Nephron (organoid): ENCODE measurements at regions not wholly inside any gene's neighbourhood (a gene's known extent, or its start where the extent isn't known, plus 50 kb on each side); places are given as distances from the start of the nearest gene placed in this dataset.
"Not testable (repeated sequence)": the region's sequence is repeated elsewhere in the genome, so short reads cannot be mapped to it uniquely, and the experiment has no call there.

Experiments used
- H3K27ac Mint-ChIP-seq, 3 experiments: 2 replicates each; pipeline ENCODE4 v1.8.0; 2020; ENCODE audit warnings: mixed read lengths in 3 of 3, mild to moderate bottlenecking in 2 of 3, moderate library complexity in 1 of 3
- H3K27me3 Mint-ChIP-seq: 2 replicates; pipeline ENCODE4 v1.8.0; 2021; ENCODE audit warnings: low read depth, mild to moderate bottlenecking, moderate library complexity, mixed read lengths
- H3K36me3 Mint-ChIP-seq: 2 replicates; pipeline ENCODE4 v1.8.0; 2020; ENCODE audit warnings: low read depth, mixed read lengths
- H3K4me1 Mint-ChIP-seq: 2 replicates; pipeline ENCODE4 v1.8.0; 2020; ENCODE audit warnings: mixed read lengths
- H3K4me3 Mint-ChIP-seq, 3 experiments: 2 replicates each; pipeline ENCODE4 v1.8.0; 2020; ENCODE audit warnings: mild to moderate bottlenecking in 3 of 3, mixed read lengths in 3 of 3, moderate library complexity in 2 of 3
- H3K9me3 Mint-ChIP-seq: 2 replicates; pipeline ENCODE4 v1.8.0; 2020; ENCODE audit warnings: mixed read lengths
- TF ChIP-seq, protein P1 (sequence below), 3 experiments: fragments of 200-600 bp; sonication (generic); IDR thresholded peaks; one replicate each; pipeline ENCODE4 v1.5.0; 2021; ENCODE audit warnings: antibody characterized with exemption in 3 of 3; ENCODE audit not compliant: unreplicated experiment in 3 of 3

DNA sequence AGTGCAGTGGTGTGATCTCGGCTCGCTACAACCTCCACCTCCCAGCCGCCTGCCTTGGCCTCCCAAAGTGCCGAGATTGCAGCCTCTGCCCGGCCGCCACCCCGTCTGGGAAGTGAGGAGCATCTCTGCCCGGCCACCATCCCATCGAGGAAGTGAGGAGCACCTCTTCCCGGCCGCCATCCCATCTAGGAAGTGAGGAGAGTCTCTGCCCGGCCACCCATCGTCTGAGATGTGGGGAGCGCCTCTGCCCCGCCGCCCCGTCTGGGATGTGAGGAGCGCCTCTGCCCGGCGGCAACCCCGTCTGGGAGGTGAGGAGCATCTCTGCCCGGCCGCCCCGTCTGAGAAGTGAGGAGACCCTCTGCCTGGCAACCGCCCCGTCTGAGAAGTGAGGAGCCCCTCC lies 88.5 kb upstream of the DCAF12L1 start:
- not testable (repeated sequence) for H3K27me3 Mint-ChIP-seq, H3K4me1 Mint-ChIP-seq, H3K4me3 Mint-ChIP-seq, H3K27ac Mint-ChIP-seq, H3K36me3 Mint-ChIP-seq
- H3K9me3 Mint-ChIP-seq, result peaks cover 16% of the 10 kb centered on the region

DNA sequence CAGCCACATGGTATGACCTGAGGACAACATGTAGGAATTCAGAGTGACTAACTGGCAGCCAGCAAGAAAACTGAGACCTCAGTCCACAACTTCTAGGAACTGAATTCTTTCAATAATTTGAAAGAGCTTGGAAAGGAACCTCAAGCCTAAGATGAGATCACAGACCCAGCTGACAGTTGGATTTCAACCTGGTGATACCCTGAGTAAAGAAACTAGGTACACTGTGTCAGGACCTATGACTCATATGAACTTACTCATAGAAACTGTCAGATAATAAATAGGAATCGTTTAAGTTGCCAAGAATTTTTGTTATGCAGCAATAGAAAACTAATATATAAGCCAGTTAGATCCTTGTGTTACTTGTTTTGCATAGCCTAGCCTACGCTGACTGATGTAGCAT lies 102.4 kb upstream of the DCAF12L1 start:
- Mint-ChIP-seq H3K9me3 (no peaks in the 10 kb centered on the region), H3K27me3 (peaks cover 3% of the 10 kb centered on the region), H3K4me3 (no peak overlapping the region), H3K36me3 (no peaks in the 10 kb centered on the region), H3K4me1 (no peaks in the 10 kb centered on the region), H3K27ac (no peak overlapping the region)
- TF ChIP-seq, protein P1, sequence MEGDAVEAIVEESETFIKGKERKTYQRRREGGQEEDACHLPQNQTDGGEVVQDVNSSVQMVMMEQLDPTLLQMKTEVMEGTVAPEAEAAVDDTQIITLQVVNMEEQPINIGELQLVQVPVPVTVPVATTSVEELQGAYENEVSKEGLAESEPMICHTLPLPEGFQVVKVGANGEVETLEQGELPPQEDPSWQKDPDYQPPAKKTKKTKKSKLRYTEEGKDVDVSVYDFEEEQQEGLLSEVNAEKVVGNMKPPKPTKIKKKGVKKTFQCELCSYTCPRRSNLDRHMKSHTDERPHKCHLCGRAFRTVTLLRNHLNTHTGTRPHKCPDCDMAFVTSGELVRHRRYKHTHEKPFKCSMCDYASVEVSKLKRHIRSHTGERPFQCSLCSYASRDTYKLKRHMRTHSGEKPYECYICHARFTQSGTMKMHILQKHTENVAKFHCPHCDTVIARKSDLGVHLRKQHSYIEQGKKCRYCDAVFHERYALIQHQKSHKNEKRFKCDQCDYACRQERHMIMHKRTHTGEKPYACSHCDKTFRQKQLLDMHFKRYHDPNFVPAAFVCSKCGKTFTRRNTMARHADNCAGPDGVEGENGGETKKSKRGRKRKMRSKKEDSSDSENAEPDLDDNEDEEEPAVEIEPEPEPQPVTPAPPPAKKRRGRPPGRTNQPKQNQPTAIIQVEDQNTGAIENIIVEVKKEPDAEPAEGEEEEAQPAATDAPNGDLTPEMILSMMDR (IDR thresholded peaks at IDR 0.05; ENCODE audit: unreplicated experiment in 3 of 3), result no peak

DNA sequence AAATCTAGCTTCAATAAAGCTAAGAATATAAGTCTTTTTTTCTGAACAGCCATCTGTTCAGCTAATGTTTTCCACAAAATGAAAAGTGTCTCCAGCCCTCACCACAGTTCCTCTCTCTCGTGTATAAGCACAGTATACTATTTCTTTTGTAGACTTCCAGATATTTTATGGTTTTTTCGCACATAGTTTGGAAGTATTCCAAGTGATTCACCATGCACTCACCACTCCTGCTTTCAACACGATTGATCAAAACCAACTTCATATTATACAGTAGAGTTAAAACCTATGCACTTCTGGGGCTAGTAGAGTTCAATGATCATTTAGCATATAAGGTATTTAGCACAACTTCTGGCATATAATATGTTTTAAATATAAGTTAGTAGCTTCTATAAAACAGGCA lies 105.8 kb upstream of the DCAF12L1 start:
- Mint-ChIP-seq H3K27ac (no peak overlapping the region), H3K4me3 (no peak overlapping the region), H3K36me3 (no peaks in the 10 kb centered on the region)

DNA sequence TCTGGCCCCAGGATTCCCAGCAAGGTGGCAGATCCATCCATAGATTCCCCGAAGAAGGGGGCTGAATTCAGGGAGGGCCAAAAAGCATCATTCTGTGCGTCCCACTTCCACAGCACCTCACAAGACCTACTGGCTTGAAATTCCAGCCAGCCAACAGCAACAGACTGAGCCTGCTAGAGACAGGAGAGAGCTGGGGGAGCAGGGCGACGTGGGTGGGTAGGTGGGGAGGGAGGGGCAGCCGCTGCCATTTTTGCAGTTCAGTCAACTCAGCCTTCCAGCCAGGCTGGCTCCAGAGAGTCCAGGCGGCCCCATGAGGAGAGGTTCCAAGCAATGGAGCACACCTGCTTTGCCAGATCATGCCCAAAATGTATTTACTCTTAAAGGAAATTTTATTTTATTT lies 117.6 kb upstream of the DCAF12L1 start:
- Mint-ChIP-seq H3K4me1 (no peaks in the 10 kb centered on the region), H3K9me3 (peaks cover 30% of the 10 kb centered on the region), H3K27me3 (no peaks in the 10 kb centered on the region), H3K27ac (no peak overlapping the region), H3K36me3 (no peaks in the 10 kb centered on the region), H3K4me3 (no peak overlapping the region)
- TF ChIP-seq, protein P1 (IDR thresholded peaks at IDR 0.05; ENCODE audit: unreplicated experiment in 3 of 3), result no peak

More for the DNA sequence above, 105.8 kb upstream of the DCAF12L1 start:
- H3K27me3 Mint-ChIP-seq, result peaks cover 3% of the 10 kb centered on the region
- no peaks in the 10 kb centered on the region for H3K9me3 Mint-ChIP-seq
- H3K4me1 Mint-ChIP-seq, result no peaks in the 10 kb centered on the region
- TF ChIP-seq, protein P1 (IDR thresholded peaks at IDR 0.05; ENCODE audit: unreplicated experiment in 3 of 3), result no peak

DNA sequence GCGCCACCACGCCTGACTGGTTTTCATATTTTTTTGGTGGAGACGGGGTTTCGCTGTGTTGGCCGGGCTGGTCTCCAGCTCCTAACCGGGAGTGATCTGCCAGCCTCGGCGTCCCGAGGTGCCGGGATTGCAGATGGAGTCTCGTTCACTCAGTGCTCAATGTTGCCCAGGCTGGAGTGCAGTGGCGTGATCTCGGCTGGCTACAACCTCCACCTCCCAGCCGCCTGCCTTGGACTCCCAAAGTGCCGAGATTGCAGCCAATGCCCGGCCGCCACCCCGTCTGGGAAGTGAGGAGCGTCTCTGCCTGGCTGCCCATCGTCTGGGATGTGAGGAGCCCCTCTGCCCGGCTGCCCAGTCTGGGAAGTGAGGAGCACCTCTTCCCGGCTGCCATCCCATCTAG lies 120.8 kb upstream of the DCAF12L1 start:
- H3K4me3 Mint-ChIP-seq, H3K36me3 Mint-ChIP-seq, H3K4me1 Mint-ChIP-seq, H3K27me3 Mint-ChIP-seq, H3K27ac Mint-ChIP-seq: not testable (repeated sequence)
- peaks cover 45% of the 10 kb centered on the region for H3K9me3 Mint-ChIP-seq

DNA sequence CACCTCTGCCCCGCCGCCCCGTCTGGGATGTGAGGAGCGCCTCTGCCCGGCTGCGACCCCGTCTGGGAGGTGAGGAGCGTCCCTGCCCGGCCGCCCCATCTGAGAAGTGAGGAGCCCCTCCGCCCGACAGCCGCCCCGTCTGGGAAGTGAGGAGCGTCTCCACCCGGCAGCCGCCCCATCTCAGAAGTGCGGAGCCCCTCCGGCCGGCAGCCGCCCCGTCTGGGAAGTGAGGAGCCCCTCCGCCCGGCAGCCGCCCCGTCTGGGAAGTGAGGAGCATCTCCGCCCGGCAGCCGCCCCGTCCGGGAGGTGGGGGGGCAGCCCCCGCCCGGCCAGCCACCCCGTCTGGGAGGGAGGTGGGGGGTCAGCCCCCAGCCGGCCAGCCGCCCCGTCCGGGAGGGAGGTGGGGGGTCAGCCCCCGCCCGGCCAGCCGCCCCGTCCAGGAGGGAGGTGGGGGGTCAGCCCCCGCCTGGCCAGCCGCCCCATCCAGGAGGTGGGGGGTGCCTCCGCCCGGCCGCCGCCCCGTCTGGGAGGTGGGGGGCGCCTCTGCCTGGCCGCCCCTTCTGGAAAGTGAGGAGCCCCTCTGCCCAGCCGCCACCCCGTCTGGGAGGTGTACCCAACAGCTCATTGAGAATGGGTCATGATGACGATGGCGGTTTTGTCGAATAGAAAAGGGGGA lies 121.3 kb upstream of the DCAF12L1 start:
- not testable (repeated sequence) for H3K36me3 Mint-ChIP-seq, H3K4me1 Mint-ChIP-seq, H3K27me3 Mint-ChIP-seq, H3K4me3 Mint-ChIP-seq, H3K27ac Mint-ChIP-seq
- peaks cover 45% of the 10 kb centered on the region for H3K9me3 Mint-ChIP-seq

DNA sequence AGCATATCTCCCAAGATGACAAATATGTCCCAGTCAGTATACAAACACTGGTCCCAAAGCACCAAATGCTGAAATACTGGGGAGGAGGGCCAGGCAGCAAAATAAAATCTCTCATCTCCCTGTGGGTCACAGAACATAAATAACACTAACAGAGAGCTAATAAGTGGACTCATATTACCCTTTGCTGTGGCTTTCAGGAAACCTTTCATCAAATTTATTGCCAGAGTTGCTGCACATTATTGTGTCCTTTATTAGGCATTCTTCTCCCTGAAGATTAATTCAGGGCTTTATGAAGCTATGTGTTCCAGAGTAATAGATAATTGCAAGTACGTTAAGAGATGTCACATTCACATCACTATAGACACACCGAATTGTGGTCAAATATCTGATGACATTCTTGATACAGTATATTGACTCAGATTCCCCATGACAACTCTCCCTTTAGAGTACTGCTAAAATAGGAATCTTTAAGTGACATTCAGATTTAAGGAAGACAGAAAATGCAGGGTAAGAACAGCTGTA lies 124.1 kb upstream of the PRR32 start:
- no peaks in the 10 kb centered on the region for H3K27me3 Mint-ChIP-seq
- no peaks in the 10 kb centered on the region for H3K4me1 Mint-ChIP-seq
- TF ChIP-seq, protein P1 (IDR thresholded peaks at IDR 0.05; ENCODE audit: unreplicated experiment in 3 of 3), result no peak
- H3K27ac Mint-ChIP-seq, result peak overlapping the region in 1 of 3 experiments; percentile 76
- H3K4me3 Mint-ChIP-seq, result no peak overlapping the region
- peaks cover 13% of the 10 kb centered on the region for H3K9me3 Mint-ChIP-seq
- H3K36me3 Mint-ChIP-seq, result no peaks in the 10 kb centered on the region
